ENCODE measurements at regions not wholly inside any gene's neighbourhood (a gene's known extent, or its start where the extent isn't known, plus 50 kb on each side); places are given as distances from the start of the nearest gene placed in this dataset.
"Not testable (repeated sequence)": the region's sequence is repeated elsewhere in the genome, so short reads cannot be mapped to it uniquely, and the experiment has no call there.

- no peak for DNase-seq
Observed at GRCh38 chr7:115252461-115252860, 330.6 kb downstream of the MDFIC start.

- no peak for DNase-seq
Observed at GRCh38 chr7:115249080-115249479, 327.2 kb downstream of the MDFIC start.

- DNase-seq, result no peak
Observed at GRCh38 chr7:115241151-115241550, 319.3 kb downstream of the MDFIC start.

GRCh38 chr7:115240242-115240641 is 318.3 kb downstream of the MDFIC start:
- DNase-seq, result no peak

GRCh38 chr7:115235075-115235474 is 313.2 kb downstream of the MDFIC start:
- DNase-seq, result no peak

- no peak for DNase-seq
Observed at GRCh38 chr7:115233809-115234208, 311.9 kb downstream of the MDFIC start.

- no peak for DNase-seq
Observed at GRCh38 chr7:115232041-115232440, 310.1 kb downstream of the MDFIC start.

GRCh38 chr7:115230882-115231571 is 309.1 kb downstream of the MDFIC start:
- no peak for DNase-seq

GRCh38 chr7:115229401-115230105 is 307.7 kb downstream of the MDFIC start:
- no peak for DNase-seq

- no peak for DNase-seq
Observed at GRCh38 chr7:115227473-115228235, 305.8 kb downstream of the MDFIC start.

- no peak for DNase-seq
Observed at GRCh38 chr7:115226410-115226809, 304.5 kb downstream of the MDFIC start.

- DNase-seq, result no peak
Observed at GRCh38 chr7:115224922-115225321, 303.0 kb downstream of the MDFIC start.

GRCh38 chr7:115223959-115224358 is 302.1 kb downstream of the MDFIC start:
- DNase-seq, result no peak

- DNase-seq, result no peak
Observed at GRCh38 chr7:115221456-115221855, 299.6 kb downstream of the MDFIC start.

- DNase-seq, result no peak
Observed at GRCh38 chr7:115218076-115218475, 296.2 kb downstream of the MDFIC start.

GRCh38 chr7:115217373-115217772 is 295.5 kb downstream of the MDFIC start:
- no peak for DNase-seq

- DNase-seq, result no peak
Observed at GRCh38 chr7:115216652-115217051, 294.8 kb downstream of the MDFIC start.

- no peak for DNase-seq
Observed at GRCh38 chr7:115211171-115211570, 289.3 kb downstream of the MDFIC start.

GRCh38 chr7:115210552-115210951 is 288.7 kb downstream of the MDFIC start:
- no peak for DNase-seq

GRCh38 chr7:115208710-115209560 is 287.0 kb downstream of the MDFIC start:
- no peak for DNase-seq

GRCh38 chr7:115206374-115206773 is 284.5 kb downstream of the MDFIC start:
- not testable (repeated sequence) for DNase-seq

- no peak for DNase-seq
Observed at GRCh38 chr7:115198143-115198542, 276.2 kb downstream of the MDFIC start.

- no peak for DNase-seq
Observed at GRCh38 chr7:115195208-115195607, 273.3 kb downstream of the MDFIC start.

Data from C1 segment of cervical spinal cord (tissue), 14 donors.